ENCODE measurements at regions not wholly inside any gene's neighbourhood (a gene's known extent, or its start where the extent isn't known, plus 50 kb on each side); places are given as distances from the start of the nearest gene placed in this dataset.

DNA sequence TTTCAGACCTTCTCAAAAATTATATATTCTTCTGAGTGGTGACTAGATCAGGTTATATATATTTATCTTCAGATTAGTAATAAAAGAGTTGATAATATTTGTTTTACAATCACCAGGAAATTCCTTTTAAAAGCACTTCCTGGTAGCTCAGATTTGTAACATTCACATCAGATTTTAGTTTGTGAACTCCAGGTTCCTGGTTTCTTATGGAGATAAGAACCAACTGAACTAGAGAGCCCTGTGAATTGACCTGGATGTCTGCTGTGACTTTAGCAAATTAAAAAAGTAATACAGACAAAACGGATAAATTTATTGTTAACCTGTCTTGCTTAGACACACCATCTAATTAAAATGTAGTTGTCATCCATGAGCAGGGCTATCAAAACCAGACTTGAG is 868.7 kb downstream of the BCL11A start:
- TF ChIP-seq, protein P1, sequence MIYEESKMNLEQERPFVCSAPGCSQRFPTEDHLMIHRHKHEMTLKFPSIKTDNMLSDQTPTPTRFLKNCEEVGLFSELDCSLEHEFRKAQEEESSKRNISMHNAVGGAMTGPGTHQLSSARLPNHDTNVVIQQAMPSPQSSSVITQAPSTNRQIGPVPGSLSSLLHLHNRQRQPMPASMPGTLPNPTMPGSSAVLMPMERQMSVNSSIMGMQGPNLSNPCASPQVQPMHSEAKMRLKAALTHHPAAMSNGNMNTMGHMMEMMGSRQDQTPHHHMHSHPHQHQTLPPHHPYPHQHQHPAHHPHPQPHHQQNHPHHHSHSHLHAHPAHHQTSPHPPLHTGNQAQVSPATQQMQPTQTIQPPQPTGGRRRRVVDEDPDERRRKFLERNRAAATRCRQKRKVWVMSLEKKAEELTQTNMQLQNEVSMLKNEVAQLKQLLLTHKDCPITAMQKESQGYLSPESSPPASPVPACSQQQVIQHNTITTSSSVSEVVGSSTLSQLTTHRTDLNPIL (CRISPR knock-in tag; IDR thresholded peaks at IDR 0.05; ENCODE audit: low read depth): no peak
- no peak for TF ChIP-seq PPARA (CRISPR knock-in tag; IDR thresholded peaks at IDR 0.05; ENCODE audit: borderline replicate concordance)
- no peak for TF ChIP-seq ZFP30 (CRISPR knock-in tag; IDR thresholded peaks at IDR 0.05)
- TF ChIP-seq TCF4 (CRISPR knock-in tag; IDR thresholded peaks at IDR 0.05; ENCODE audit: borderline replicate concordance): no peak
- TF ChIP-seq CSDC2 (CRISPR knock-in tag; IDR thresholded peaks at IDR 0.05): no peak
- TF ChIP-seq BACH2 (CRISPR knock-in tag; IDR thresholded peaks at IDR 0.05; ENCODE audit: borderline replicate concordance): no peak
- TF ChIP-seq, protein P2, sequence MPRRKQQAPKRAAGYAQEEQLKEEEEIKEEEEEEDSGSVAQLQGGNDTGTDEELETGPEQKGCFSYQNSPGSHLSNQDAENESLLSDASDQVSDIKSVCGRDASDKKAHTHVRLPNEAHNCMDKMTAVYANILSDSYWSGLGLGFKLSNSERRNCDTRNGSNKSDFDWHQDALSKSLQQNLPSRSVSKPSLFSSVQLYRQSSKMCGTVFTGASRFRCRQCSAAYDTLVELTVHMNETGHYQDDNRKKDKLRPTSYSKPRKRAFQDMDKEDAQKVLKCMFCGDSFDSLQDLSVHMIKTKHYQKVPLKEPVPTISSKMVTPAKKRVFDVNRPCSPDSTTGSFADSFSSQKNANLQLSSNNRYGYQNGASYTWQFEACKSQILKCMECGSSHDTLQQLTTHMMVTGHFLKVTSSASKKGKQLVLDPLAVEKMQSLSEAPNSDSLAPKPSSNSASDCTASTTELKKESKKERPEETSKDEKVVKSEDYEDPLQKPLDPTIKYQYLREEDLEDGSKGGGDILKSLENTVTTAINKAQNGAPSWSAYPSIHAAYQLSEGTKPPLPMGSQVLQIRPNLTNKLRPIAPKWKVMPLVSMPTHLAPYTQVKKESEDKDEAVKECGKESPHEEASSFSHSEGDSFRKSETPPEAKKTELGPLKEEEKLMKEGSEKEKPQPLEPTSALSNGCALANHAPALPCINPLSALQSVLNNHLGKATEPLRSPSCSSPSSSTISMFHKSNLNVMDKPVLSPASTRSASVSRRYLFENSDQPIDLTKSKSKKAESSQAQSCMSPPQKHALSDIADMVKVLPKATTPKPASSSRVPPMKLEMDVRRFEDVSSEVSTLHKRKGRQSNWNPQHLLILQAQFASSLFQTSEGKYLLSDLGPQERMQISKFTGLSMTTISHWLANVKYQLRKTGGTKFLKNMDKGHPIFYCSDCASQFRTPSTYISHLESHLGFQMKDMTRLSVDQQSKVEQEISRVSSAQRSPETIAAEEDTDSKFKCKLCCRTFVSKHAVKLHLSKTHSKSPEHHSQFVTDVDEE (CRISPR knock-in tag; IDR thresholded peaks at IDR 0.05): no peak
- no peak for TF ChIP-seq ARNTL (CRISPR knock-in tag; IDR thresholded peaks at IDR 0.05; ENCODE audit: borderline replicate concordance, low read depth)
- TF ChIP-seq ESRRG (CRISPR knock-in tag; IDR thresholded peaks at IDR 0.05): no peak
- TF ChIP-seq, protein P3, sequence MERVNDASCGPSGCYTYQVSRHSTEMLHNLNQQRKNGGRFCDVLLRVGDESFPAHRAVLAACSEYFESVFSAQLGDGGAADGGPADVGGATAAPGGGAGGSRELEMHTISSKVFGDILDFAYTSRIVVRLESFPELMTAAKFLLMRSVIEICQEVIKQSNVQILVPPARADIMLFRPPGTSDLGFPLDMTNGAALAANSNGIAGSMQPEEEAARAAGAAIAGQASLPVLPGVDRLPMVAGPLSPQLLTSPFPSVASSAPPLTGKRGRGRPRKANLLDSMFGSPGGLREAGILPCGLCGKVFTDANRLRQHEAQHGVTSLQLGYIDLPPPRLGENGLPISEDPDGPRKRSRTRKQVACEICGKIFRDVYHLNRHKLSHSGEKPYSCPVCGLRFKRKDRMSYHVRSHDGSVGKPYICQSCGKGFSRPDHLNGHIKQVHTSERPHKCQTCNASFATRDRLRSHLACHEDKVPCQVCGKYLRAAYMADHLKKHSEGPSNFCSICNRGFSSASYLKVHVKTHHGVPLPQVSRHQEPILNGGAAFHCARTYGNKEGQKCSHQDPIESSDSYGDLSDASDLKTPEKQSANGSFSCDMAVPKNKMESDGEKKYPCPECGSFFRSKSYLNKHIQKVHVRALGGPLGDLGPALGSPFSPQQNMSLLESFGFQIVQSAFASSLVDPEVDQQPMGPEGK (CRISPR knock-in tag; IDR thresholded peaks at IDR 0.05; ENCODE audit: borderline replicate concordance): no peak
- TF ChIP-seq ZNF8 (CRISPR knock-in tag; IDR thresholded peaks at IDR 0.05): no peak
- TF ChIP-seq ISL1 (CRISPR knock-in tag; IDR thresholded peaks at IDR 0.05): no peak
- TF ChIP-seq GLIS3 (CRISPR knock-in tag; IDR thresholded peaks at IDR 0.05): no peak
- TF ChIP-seq RARB (CRISPR knock-in tag; IDR thresholded peaks at IDR 0.05): no peak
